GM19099 (cell line): ENCODE measurements at regions not wholly inside any gene's neighbourhood (a gene's known extent, or its start where the extent isn't known, plus 50 kb on each side); places are given as distances from the start of the nearest gene placed in this dataset.

Source experiments
- POLR2A ChIP-seq: IDR thresholded peaks from 3 replicates; pipeline ENCODE4 v1.6.1; 2011; ENCODE audit warnings: low read depth; ENCODE audit not compliant: insufficient read length; ENCODE audit errors: extremely low read depth

DNA sequence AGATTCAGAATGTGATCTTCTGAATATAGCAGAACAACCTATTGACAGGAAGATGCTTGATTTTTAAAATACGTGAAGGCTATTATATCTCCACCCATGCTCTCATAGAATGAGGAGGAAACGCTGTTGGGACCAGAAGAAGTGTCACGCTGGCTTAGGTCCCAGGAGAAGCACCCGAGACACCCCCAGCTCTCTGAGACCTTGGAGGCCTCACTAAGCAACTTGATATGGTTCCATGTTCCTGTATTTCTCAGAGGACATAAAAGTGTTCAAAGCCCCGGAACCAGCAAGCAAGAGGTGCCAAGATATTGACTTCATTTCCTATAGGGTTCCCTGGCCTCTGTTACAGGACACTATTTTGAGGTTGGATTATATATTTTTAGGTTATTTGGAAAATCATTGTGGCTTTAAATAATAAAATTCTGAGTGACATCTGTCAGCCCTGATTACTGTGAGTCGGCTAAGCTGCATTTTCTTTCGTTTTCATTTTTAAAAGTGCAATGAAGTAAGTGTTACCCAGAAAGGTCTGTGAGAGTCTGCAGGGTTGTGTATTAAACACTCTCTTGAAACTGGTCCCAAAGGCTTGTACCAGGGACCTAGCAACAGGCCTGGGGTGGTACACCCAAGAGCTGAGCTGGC, 400.0 kb downstream of the SOX9 start:
- TF ChIP-seq POLR2A, result peak; percentile 23

DNA sequence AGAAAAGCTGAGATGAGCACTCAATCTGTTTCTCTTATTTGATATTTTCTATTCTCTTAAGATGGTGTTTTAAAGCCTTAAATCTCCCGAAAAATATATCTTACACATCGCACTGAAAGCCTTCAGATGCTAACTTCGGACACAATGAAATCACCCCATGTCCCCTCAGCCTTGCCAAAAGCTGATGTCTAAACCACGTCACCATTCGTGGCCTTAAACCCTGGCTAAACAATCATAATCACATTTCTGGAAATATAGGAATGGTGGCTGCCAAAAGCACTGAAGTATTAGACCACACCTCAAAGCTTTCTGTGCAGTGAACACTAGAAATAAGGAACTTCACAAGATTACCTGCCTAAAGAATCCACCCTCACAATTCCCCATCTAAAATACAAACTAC, 402.7 kb downstream of the SOX9 start:
- TF ChIP-seq POLR2A, result no peak

DNA sequence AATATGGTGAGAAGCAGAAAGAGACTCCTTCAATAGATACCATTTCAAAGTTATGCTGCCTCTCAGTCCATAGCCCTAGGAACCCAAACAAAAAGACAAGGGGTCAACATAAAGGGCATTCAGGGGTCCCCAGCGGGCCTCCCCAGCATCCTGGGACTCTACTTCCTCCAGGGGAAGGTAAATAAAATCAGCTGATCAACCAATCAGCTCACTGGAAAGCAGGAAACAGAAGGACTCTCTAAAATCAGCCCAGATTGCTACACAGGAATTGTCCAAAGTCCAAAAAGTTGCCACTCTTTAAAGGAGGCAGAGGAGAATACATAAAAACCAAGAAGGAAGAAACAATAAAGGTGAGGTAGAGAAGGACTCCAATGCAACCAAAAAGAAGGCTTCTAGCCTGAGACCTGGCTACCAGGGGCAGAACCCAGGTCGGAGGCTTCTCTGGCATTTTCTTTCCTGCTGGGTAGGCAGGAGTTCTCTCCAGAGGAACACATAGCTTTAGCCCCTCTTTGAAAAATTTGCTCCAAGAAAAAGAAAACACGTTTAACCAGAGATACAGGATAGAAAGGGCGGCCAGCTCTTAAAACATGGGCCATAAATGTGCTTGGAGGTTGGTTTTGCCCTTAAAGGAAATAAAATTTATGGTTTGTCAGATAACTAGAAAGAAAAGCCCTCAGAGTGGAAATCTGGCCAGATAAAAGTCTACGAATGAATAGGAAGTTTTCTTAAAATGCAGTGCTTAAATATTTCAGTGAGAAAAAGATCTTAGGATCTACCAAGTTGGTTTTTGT, 404.6 kb downstream of the SOX9 start:
- no peak for TF ChIP-seq POLR2A

DNA sequence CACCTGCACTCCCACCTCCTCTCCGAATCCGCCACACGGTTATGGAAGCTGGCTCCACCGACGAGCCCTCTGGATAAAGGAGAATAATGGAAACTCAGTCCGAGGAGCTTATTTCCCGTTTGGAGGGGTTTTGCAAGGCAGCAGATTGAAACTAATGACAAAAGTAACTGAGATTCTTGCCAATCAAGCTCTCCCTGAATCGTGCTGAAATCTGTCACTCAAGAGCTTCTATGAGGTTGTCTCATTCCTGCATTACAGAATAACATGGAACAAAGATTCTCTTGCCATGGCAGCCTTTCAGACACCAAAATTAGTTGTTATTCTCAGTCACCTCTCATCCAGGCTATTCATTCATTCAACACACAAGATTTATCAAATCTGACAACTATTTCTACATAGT, 405.9 kb downstream of the SOX9 start:
- TF ChIP-seq POLR2A, result no peak

DNA sequence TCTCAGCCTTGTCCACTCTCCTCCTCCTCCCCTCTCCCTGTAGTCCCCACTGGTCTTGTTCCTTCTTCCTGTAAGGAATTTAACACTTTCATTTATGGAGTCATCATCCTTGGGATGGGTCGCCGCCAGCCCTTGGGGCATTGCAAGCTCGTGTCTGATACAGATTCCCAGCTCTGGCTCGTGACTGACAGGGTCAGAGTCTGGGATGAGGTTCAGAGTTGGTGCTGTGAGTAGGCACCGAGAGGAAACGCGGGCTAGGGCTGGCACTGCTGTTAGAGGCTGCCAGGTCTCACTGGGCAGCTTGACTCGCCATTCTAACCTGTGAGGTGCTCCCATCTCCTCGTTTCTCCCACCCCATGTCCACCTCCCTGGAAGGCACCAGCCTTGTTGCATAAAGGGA, 407.0 kb downstream of the SOX9 start:
- no peak for TF ChIP-seq POLR2A

DNA sequence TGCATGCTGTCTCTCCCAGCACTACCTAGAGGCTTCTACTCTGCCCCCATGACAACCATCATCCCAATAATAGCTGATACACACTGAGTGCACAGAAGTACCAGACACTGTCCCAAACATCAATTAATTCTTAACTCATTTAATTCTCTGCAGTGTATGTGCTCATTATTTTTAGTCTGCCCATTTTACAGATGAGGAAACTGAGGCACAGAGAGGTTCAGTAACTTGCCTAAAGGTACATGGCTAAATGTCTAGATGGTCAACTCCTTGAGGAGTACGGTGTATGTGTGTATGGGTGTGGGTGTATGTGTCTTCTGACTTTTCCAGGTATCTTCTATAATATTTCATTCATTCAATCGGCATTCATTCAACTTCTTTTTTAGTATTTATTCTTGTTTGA, 407.9 kb downstream of the SOX9 start:
- no peak for TF ChIP-seq POLR2A

DNA sequence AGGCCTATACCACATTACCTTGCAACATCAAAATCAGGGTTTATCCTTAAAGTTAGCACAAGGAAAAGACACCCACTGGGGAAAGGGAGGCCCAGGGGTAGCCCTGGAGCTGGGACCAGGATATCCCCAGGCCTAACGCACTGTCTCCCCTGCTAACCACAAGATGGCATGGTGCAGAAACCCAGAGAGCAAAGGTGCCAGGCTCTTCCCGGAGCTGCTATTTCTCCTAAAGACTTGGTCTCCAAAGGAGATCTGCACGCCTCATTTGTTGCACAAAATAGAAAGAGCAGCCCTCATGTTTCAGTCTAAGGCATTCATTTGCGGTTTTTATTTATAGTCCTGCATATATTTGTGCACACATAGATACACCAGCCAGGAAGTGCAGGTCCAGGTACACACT, 408.6 kb downstream of the SOX9 start:
- no peak for TF ChIP-seq POLR2A

DNA sequence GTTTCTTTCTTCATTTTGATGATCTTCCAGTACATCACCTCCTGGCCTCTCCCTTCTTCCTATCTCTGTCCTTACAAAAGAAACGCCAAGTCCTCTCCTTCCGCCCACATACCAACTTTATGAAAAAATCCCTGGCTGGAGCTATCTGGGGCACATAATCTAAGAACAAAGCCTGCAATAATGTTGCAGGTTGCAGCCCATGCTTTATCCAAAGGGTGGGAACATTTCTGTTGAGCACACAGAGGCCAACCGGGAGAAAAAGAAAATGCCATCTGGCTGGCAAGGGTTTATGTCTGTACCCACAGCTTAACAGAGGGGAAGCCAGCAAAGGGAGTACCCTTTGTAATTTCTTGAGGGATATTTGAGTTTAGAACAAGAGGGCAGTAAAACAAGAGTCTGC, 409.6 kb downstream of the SOX9 start:
- TF ChIP-seq POLR2A, result no peak

DNA sequence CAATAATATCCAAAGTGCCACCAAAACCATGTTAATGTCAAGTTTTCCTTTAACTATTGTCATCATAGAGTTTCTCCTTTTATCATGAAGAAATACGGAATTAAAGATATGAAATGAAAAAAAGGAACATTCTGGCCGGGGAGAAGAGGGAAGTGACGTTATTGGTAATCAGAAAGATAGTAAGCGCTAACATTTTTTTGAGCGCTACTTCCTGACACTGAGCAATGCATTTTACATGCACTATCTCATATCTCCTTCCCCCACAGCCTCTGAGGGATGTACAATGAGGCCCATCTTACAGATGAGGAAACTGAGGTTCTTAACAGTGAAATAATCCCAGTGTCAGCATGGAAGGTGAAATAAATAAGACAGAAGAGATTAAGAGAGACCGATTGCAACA, 410.9 kb downstream of the SOX9 start:
- no peak for TF ChIP-seq POLR2A

DNA sequence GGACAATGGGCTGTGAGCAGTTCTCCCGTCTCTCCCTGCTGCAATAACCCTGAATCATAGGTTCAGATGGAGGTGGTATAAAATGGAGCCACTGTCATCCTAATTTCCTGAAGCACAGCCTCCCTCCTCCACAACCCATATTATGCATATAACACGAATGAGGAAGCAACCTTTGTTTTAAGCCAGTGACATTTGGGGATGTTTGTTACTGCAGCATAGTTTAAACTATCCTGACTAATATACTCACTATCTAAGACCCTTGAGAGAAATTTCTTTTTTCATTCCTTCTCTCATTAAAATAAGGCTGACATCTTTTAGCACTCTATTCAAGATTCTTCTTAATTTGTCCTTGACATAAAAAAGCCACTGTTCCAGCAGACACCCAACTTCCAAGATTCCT, 413.4 kb downstream of the SOX9 start:
- TF ChIP-seq POLR2A, result no peak

DNA sequence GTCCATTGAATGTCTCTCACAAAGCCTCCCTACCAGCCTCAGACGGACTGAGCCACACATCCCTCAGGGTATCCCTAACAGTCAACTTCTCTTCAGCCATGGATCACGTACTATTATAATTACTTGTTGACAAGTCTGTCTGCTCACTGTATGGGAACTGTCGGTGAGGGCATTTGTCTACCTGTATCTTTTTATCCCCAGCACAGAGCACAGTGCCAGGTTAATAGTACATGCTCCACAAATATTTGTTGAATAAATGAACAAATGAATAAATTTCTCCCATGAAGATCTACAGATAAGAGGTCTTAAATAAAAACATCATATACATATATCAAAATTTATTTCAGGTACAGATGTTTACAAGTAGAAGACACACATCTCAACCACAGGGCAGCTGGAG, 414.0 kb downstream of the SOX9 start:
- no peak for TF ChIP-seq POLR2A

DNA sequence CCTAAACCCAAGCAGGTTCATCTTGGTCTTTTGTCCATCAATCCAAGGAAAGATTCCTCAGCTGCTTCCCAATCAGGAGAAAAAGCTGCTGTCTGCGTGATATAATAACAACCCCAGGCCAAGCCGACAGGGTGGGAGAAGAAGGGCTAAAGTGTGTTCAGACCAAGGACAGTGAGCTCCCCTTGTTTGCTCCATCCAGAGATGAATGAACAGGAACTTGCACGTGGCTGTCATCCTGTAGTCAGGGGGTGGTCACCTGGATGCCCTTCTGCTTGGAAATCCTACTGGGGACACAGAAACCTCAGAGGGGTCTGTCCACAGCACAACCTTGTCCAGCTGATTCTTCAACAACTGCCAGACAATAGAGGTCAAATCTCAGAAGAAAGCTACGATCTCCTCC, 414.5 kb downstream of the SOX9 start:
- no peak for TF ChIP-seq POLR2A

DNA sequence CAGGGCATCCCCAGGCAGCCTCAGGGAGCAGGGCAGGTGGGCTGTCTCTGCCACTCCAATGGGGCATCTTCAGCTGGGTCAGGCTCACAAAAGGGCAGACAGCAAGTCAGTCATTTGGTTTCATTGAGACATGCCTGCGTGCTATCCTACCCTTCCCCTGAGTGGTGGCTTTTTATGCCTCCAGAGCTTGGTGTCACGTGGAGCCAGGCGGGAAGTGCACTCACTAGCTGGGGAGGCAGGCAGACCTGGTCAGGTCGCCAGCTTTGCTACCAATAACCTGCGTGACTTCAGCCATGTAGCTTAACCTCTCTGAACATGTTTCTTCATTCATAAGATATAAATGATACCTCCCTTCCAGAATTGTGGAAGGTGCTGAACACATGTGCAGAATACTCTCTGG, 415.0 kb downstream of the SOX9 start:
- no peak for TF ChIP-seq POLR2A

DNA sequence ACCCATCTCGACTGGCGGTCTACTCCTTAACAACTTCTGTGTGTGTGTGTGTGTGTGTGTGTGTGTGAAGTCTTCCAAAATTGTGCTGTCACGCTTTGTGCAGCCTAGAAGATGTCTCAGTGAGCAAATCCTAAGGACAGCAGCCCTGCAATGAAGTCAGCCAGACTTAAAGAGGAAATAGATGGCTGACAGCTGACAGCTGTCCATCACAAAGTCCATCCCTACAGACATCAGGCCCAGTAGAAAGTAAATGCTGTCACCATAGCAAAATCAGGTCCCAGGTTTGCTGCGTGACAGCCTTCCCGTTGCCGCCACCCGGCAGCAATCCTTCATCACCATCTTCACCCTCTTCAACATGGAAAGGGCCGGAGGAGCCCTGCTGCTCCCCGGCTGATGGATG, 416.0 kb downstream of the SOX9 start:
- TF ChIP-seq POLR2A, result no peak

DNA sequence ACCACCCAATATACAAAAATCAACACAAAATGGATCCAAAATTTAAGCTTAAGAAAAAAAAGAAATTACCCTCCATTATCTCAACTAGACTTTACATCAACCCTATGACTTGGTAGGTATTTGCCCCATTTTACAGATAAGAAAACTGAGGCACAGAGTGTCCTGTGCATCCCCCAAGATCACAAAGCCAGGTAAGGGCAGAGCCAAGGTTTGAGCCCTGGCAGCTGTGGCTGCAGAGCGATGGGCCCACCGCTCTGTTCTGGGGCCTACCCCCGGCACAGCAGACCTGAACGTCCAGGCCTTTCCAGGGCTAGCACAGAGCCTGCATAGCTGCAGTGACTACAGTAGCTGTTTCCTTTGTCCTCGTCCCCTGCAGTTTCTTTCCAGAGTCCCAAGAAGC, 417.6 kb downstream of the SOX9 start:
- no peak for TF ChIP-seq POLR2A

DNA sequence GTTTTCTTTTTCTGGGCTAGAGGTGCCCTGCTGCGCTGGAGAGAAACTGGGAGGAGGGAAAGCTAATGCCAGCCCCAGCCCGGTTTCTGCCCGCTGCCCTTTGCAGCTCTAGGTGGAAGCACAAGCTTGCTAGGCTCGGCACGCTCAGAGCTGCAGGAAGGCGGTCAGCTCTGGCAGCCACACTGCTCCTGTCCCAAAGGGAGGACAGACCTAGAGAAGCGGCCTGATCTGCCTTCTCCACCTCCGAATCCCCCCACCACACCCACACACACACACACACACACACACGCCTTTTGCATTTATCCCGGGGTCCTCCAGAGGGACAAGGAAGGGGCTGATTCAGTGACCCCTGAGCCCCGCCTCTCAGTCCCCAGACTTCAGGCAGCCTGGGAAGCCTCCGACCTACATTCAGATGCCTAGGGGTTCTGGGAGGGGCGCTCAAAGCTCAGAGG, 418.1 kb downstream of the SOX9 start:
- no peak for TF ChIP-seq POLR2A

DNA sequence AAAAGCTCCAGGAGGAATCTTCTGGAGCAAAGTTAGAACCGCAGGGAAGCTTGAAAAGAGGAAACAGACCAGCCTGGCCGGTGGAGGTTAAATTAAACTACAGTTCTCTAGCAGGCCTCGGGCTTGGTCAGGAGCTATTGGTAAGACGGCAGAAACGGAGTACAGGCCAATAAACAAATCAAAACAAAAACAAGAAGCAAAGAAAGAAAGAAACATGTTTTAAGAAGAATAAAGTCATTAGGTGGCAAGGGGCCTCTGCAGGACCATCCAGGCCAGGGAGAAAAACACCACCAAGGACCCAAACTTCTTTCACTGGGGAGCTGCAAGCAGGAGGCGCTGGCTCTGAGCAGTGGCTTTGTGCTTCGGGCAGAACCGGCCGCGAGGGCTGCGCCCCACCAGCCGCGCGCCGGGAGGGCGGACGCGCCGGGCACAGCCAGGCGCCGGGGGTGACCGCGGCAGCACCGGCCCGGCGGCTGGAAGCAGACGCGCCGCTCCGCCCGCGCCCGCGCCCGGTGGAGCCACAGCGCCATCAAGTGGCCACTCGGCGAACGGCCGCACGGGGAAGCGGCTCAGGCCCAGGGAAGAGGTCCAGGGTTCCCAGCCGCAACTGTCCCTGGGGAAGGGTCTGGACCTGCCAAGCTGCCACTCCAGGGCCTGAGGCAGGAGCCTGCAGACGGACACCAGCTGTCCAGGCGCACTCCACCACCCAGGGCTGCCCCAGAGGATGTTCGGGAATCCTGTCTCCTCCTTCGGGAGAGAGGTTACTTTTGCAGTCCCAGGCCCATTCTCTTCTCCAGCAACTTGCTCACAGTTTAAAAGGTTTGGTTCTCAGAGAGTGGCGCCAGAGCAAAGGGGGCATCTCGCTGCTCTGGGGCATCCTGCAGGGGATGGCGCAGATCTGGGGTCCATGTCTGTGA, 419.4 kb downstream of the SOX9 start:
- TF ChIP-seq POLR2A, result peak; percentile 30
